HepG2 (cell line): ENCODE measurements at regions not wholly inside any gene's neighbourhood (a gene's known extent, or its start where the extent isn't known, plus 50 kb on each side); places are given as distances from the start of the nearest gene placed in this dataset.

Experiments used
- ATAC-seq: fragments of 200-7000 bp; cut with Tn5 transposase; 3 replicates; pipeline ENCODE4 v1.9.1; 2020; ENCODE audit warnings: mild to moderate bottlenecking, moderate library complexity
- BruUV-seq: library from RNA; stranded (reverse); fragments of 400-500 nt; replicated peaks from 2 replicates; lab custom pipeline; 2021; lab: Mats Ljungman, UMichigan
- CTCF ChIA-PET: fragments of 300-600 bp; formaldehyde crosslinking; extraction: SDS; loops from one replicate; lab custom pipeline; 2021; ENCODE audit warnings: low total read pairs, inconsistent platforms, low intra/inter-chr PET ratio; lab: Yijun Ruan, JAX
- POLR2A ChIA-PET: fragments of 350-600 bp; sonication (Branson Sonifier 250); formaldehyde crosslinking; loops from one replicate; lab custom pipeline; 2020; ENCODE audit warnings: antibody characterized with exemption, inconsistent platforms; lab: Yijun Ruan, JAX
- DNase-seq: peaks from one replicate; pipeline ENCODE4 v3.0.0-alpha.2; 2015; ENCODE audit warnings: low spot score
- FAIRE-seq: peaks from 3 replicates; lab custom pipeline; 2011; peaks lifted over from hg19 to GRCh38; lab: Jason Lieb, UNC
- H2AFZ ChIP-seq: one replicate; pipeline ENCODE4 v1.6.1; 2011; ENCODE audit warnings: low read length, inconsistent platforms
- H3K27ac ChIP-seq: fragments of 300-600 bp; 3 replicates; pipeline ENCODE4 v1.8.0; 2011; ENCODE audit warnings: mixed run types, mild to moderate bottlenecking, mixed read lengths, low read length, inconsistent platforms; ENCODE audit not compliant: insufficient read depth; ENCODE audit errors: extremely low read length
- H3K27me3 ChIP-seq, 2 experiments: fragments of 200-600 bp in 1 of 2; 2 replicates in 1 of 2; 3 replicates in 1 of 2; pipeline versions ENCODE4 v1.6.0 to v1.8.0; 2011; ENCODE audit warnings: low read length in 2 of 2, mild to moderate bottlenecking in 2 of 2, moderate library complexity in 2 of 2, inconsistent platforms in 1 of 2; ENCODE audit not compliant: insufficient read depth in 2 of 2, control insufficient read depth in 1 of 2
- H3K36me3 ChIP-seq, 2 experiments: fragments of 200-600 bp in 1 of 2; replicated peaks in 1 of 2; 2 replicates in 1 of 2; 3 replicates in 1 of 2; pipeline versions ENCODE4 v1.5.1 to v1.8.0; 2011; ENCODE audit warnings: low read length in 2 of 2, inconsistent platforms in 1 of 2; ENCODE audit not compliant: insufficient read depth in 2 of 2, control insufficient read depth in 1 of 2
- H3K4me1 ChIP-seq: 2 replicates; pipeline ENCODE4 v1.5.1; 2012; ENCODE audit warnings: low read length, inconsistent platforms; ENCODE audit not compliant: insufficient read depth
- H3K4me2 ChIP-seq: 2 replicates; pipeline ENCODE4 v1.6.0; 2011; ENCODE audit warnings: low read depth, low read length, inconsistent platforms
- H3K4me3 ChIP-seq, 3 experiments: fragments of 200-600 bp in 1 of 3; sonication (generic), shearing (Covaris generic) in 1 of 3; replicated peaks in 1 of 3; 2 replicates each; pipeline ENCODE4 v1.5.1; 2011 to 2016; ENCODE audit warnings: low read length in 3 of 3, inconsistent platforms in 2 of 3, low read depth in 2 of 3, mild to moderate bottlenecking in 2 of 3, control low read depth in 1 of 3, mixed read lengths in 1 of 3; ENCODE audit not compliant: insufficient read depth in 1 of 3
- H3K79me2 ChIP-seq: one replicate; pipeline ENCODE4 v1.6.1; 2011; ENCODE audit warnings: low read length, inconsistent platforms; ENCODE audit not compliant: insufficient read depth
- H3K9ac ChIP-seq: 2 replicates; pipeline ENCODE4 v1.6.0; 2011; ENCODE audit warnings: mild to moderate bottlenecking, low read depth, low read length, inconsistent platforms; ENCODE audit not compliant: insufficient read depth
- H3K9me3 ChIP-seq: 2 replicates; pipeline ENCODE4 v1.5.1; 2012; ENCODE audit warnings: mild to moderate bottlenecking, low read length
- H4K20me1 ChIP-seq: 2 replicates; pipeline ENCODE4 v1.6.0; 2011; ENCODE audit warnings: inconsistent platforms, mild to moderate bottlenecking, low read length, moderate library complexity; ENCODE audit not compliant: insufficient read depth
- BHLHE40 ChIP-seq: IDR thresholded peaks from 2 replicates; pipeline ENCODE4 v1.6.1; 2011; ENCODE audit warnings: low read length, improper control_type of control experiment
- HDAC1 ChIP-seq: sonication (generic); formaldehyde crosslinking; IDR thresholded peaks from 2 replicates; pipeline ENCODE4 v1.5.1; 2020; ENCODE audit warnings: mild to moderate bottlenecking, missing genetic modification reagents
- ZFP82 ChIP-seq: sonication (generic); formaldehyde crosslinking; IDR thresholded peaks from 2 replicates; pipeline ENCODE4 v1.5.1; 2020; ENCODE audit warnings: mild to moderate bottlenecking, missing genetic modification reagents, borderline replicate concordance
- ZNF121 ChIP-seq: sonication (generic); formaldehyde crosslinking; IDR thresholded peaks from 2 replicates; pipeline ENCODE4 v1.5.0; 2020; ENCODE audit warnings: mild to moderate bottlenecking, missing genetic modification reagents
- ZNF451 ChIP-seq: sonication (generic); formaldehyde crosslinking; IDR thresholded peaks from 2 replicates; pipeline ENCODE4 v1.5.0; 2020; ENCODE audit warnings: mild to moderate bottlenecking, missing genetic modification reagents
- ZNF460 ChIP-seq: sonication (generic); formaldehyde crosslinking; IDR thresholded peaks from 2 replicates; pipeline ENCODE4 v1.5.1; 2020; ENCODE audit warnings: missing genetic modification reagents, mild to moderate bottlenecking, borderline replicate concordance
- ZNF496 ChIP-seq: sonication (generic); formaldehyde crosslinking; IDR thresholded peaks from 2 replicates; pipeline ENCODE4 v1.8.1; 2023; ENCODE audit warnings: mild to moderate bottlenecking, moderate library complexity, missing genetic modification reagents; ENCODE audit not compliant: insufficient replicate concordance
- ZNF543 ChIP-seq: sonication (generic); formaldehyde crosslinking; IDR thresholded peaks from 2 replicates; pipeline ENCODE4 v1.4.0; 2020; ENCODE audit warnings: mild to moderate bottlenecking, missing genetic modification reagents
- ZNF556 ChIP-seq: sonication (generic); formaldehyde crosslinking; IDR thresholded peaks from 2 replicates; pipeline ENCODE4 v1.4.0; 2020; ENCODE audit warnings: mild to moderate bottlenecking, missing genetic modification reagents, borderline replicate concordance
- WGBS: methylation state at CpG from one replicate; pipeline ENCODE4 v1.1.6; 2017; ENCODE audit warnings: low lambda C conversion rate; 5-methylcytosine and 5-hydroxymethylcytosine counted together
- in situ Hi-C: cut with HindIII; loops from 2 replicates; pipeline ENCODE4 v1.10.0; 2017; ENCODE audit warnings: low pct_unique_long_range_greater_than_20kb; ENCODE audit not compliant: extremely low pct_ligation_motif_present
- intact Hi-C: fragments of 100-400 bp; cut with micrococcal nuclease; formaldehyde crosslinking; loops from one replicate; pipeline ENCODE4 v1.10.0; 2022; ENCODE audit not compliant: unreplicated experiment
- TF ChIP-seq, protein P1 (sequence below): sonication (generic); formaldehyde crosslinking; conservative IDR thresholded peaks from 2 replicates; pipeline ENCODE4 v1.5.0; 2020; ENCODE audit warnings: missing genetic modification reagents
- TF ChIP-seq, protein P2 (sequence below): sonication (generic); formaldehyde crosslinking; IDR thresholded peaks from 2 replicates; pipeline ENCODE4 v1.5.0; 2020; ENCODE audit warnings: mild to moderate bottlenecking, missing genetic modification reagents, borderline replicate concordance
- TF ChIP-seq, protein P3 (sequence below): sonication (generic); formaldehyde crosslinking; IDR thresholded peaks from 2 replicates; pipeline ENCODE4 v1.4.0; 2020; ENCODE audit warnings: missing genetic modification reagents, borderline replicate concordance

DNA sequence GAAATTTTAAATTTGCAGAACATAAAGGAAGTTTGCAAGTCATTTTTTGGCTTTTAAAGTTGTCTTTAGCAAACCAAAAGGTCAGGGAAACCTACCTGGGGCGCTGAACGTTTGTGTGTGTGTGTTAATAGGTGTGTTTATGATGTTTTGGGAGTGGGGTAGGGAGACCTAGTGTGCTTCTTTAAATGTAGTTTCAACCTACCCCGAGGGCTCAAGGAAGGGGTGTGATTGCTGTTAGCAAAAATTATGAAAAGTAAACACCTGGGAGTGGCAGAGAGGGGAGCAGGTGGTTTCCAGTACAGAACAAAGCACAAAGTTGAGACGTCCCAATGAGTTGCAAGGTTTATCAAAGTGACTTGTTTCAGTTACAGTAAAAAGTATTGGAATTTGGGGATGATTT, 58.7 kb upstream of the WDR26 start:
- Histone ChIP-seq H3K4me1 (peaks cover 8% of the 10 kb centered on the region; the same call in 1 of the 2 replicates), H3K4me3 (no peak overlapping the region), H3K27ac (no peak overlapping the region), H2AFZ (no peak overlapping the region), H4K20me1 (no peaks in the 10 kb centered on the region), H3K79me2 (no peaks in the 10 kb centered on the region), H3K9me3 (no peaks in the 10 kb centered on the region), H3K4me2 (no peak overlapping the region), H3K36me3 (no peaks in the 10 kb centered on the region), H3K9ac (no peak overlapping the region), H3K27me3 (no peaks in the 10 kb centered on the region)
- FAIRE-seq = no peak
- intact Hi-C loops = no loop called here
- 15% methylated on average over 4 of the region's 4 CpGs for WGBS
- POLR2A ChIA-PET = no interaction called here
- BruUV-seq = no TSS peak
- no peak for DNase-seq
- in situ Hi-C loops = no loop called here
- ATAC-seq = no peak
- CTCF ChIA-PET = no interaction called here
- no peak for TF ChIP-seq BHLHE40
- TF ChIP-seq ZNF451 (CRISPR knock-in tag) = no peak
- TF ChIP-seq, protein P1, sequence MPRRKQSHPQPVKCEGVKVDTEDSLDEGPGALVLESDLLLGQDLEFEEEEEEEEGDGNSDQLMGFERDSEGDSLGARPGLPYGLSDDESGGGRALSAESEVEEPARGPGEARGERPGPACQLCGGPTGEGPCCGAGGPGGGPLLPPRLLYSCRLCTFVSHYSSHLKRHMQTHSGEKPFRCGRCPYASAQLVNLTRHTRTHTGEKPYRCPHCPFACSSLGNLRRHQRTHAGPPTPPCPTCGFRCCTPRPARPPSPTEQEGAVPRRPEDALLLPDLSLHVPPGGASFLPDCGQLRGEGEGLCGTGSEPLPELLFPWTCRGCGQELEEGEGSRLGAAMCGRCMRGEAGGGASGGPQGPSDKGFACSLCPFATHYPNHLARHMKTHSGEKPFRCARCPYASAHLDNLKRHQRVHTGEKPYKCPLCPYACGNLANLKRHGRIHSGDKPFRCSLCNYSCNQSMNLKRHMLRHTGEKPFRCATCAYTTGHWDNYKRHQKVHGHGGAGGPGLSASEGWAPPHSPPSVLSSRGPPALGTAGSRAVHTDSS (CRISPR knock-in tag) = no peak
- TF ChIP-seq ZNF556 (CRISPR knock-in tag) = no peak
- TF ChIP-seq, protein P2, sequence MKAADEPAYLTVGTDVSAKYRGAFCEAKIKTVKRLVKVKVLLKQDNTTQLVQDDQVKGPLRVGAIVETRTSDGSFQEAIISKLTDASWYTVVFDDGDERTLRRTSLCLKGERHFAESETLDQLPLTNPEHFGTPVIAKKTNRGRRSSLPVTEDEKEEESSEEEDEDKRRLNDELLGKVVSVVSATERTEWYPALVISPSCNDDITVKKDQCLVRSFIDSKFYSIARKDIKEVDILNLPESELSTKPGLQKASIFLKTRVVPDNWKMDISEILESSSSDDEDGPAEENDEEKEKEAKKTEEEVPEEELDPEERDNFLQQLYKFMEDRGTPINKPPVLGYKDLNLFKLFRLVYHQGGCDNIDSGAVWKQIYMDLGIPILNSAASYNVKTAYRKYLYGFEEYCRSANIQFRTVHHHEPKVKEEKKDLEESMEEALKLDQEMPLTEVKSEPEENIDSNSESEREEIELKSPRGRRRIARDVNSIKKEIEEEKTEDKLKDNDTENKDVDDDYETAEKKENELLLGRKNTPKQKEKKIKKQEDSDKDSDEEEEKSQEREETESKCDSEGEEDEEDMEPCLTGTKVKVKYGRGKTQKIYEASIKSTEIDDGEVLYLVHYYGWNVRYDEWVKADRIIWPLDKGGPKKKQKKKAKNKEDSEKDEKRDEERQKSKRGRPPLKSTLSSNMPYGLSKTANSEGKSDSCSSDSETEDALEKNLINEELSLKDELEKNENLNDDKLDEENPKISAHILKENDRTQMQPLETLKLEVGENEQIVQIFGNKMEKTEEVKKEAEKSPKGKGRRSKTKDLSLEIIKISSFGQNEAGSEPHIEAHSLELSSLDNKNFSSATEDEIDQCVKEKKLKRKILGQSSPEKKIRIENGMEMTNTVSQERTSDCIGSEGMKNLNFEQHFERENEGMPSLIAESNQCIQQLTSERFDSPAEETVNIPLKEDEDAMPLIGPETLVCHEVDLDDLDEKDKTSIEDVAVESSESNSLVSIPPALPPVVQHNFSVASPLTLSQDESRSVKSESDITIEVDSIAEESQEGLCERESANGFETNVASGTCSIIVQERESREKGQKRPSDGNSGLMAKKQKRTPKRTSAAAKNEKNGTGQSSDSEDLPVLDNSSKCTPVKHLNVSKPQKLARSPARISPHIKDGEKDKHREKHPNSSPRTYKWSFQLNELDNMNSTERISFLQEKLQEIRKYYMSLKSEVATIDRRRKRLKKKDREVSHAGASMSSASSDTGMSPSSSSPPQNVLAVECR = no peak
- no peak for TF ChIP-seq ZNF496 (CRISPR knock-in tag)
- TF ChIP-seq ZNF543 (CRISPR knock-in tag) = no peak
- TF ChIP-seq ZNF121 (CRISPR knock-in tag) = no peak
- TF ChIP-seq, protein P3, sequence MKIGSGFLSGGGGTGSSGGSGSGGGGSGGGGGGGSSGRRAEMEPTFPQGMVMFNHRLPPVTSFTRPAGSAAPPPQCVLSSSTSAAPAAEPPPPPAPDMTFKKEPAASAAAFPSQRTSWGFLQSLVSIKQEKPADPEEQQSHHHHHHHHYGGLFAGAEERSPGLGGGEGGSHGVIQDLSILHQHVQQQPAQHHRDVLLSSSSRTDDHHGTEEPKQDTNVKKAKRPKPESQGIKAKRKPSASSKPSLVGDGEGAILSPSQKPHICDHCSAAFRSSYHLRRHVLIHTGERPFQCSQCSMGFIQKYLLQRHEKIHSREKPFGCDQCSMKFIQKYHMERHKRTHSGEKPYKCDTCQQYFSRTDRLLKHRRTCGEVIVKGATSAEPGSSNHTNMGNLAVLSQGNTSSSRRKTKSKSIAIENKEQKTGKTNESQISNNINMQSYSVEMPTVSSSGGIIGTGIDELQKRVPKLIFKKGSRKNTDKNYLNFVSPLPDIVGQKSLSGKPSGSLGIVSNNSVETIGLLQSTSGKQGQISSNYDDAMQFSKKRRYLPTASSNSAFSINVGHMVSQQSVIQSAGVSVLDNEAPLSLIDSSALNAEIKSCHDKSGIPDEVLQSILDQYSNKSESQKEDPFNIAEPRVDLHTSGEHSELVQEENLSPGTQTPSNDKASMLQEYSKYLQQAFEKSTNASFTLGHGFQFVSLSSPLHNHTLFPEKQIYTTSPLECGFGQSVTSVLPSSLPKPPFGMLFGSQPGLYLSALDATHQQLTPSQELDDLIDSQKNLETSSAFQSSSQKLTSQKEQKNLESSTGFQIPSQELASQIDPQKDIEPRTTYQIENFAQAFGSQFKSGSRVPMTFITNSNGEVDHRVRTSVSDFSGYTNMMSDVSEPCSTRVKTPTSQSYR (CRISPR knock-in tag) = no peak
- TF ChIP-seq ZNF460 (CRISPR knock-in tag) = no peak
- no peak for TF ChIP-seq ZFP82 (CRISPR knock-in tag)
- TF ChIP-seq HDAC1 (CRISPR knock-in tag) = no peak
